GM23338 (cell line): ENCODE measurements at regions not wholly inside any gene's neighbourhood (a gene's known extent, or its start where the extent isn't known, plus 50 kb on each side); places are given as distances from the start of the nearest gene placed in this dataset.

Experiments
- ATAC-seq: fragments of 200-7000 bp; cut with Tn5 transposase; 3 replicates; pipeline ENCODE4 v1.9.1; 2020
- DNase-seq: peaks from one replicate; pipeline ENCODE4 v3.0.0-alpha.2; 2015; ENCODE audit warnings: low spot score
- H2AFZ ChIP-seq: fragments of 200-600 bp; sonication (generic); 2 replicates; pipeline ENCODE4 v1.8.0; 2016; ENCODE audit warnings: antibody characterized with exemption, mild to moderate bottlenecking, moderate library complexity
- H3F3A ChIP-seq: fragments of 200-600 bp; sonication (generic); replicated peaks from 2 replicates; pipeline ENCODE4 v1.8.0; 2017; ENCODE audit warnings: antibody characterized with exemption, mixed run types, low read depth
- H3K27ac ChIP-seq: fragments of 200-600 bp; sonication (generic); 2 replicates; pipeline ENCODE4 v1.6.1; 2016; ENCODE audit warnings: low read depth
- H3K27me3 ChIP-seq: fragments of 200-600 bp; sonication (generic); 2 replicates; pipeline ENCODE4 v1.8.0; 2016; ENCODE audit warnings: mild to moderate bottlenecking, mixed run types, moderate library complexity; ENCODE audit not compliant: insufficient read depth
- H3K36me3 ChIP-seq: fragments of 200-600 bp; sonication (generic); 2 replicates; pipeline ENCODE4 v1.8.0; 2016; ENCODE audit warnings: mild to moderate bottlenecking; ENCODE audit not compliant: insufficient read depth
- H3K4me1 ChIP-seq: fragments of 200-600 bp; sonication (generic); 2 replicates; pipeline ENCODE4 v1.8.0; 2016; ENCODE audit warnings: mild to moderate bottlenecking, moderate library complexity; ENCODE audit not compliant: insufficient read depth
- H3K4me2 ChIP-seq: fragments of 200-600 bp; sonication (generic); 2 replicates; pipeline ENCODE4 v1.7.1; 2017; ENCODE audit warnings: mixed run types
- H3K4me3 ChIP-seq: fragments of 200-600 bp; sonication (generic); 2 replicates; pipeline ENCODE4 v1.6.1; 2016; ENCODE audit warnings: mixed run types
- H3K79me2 ChIP-seq: fragments of 200-600 bp; sonication (generic); replicated peaks from 2 replicates; pipeline ENCODE4 v1.8.0; 2017; ENCODE audit warnings: mild to moderate bottlenecking; ENCODE audit not compliant: insufficient read depth
- H3K9me2 ChIP-seq: fragments of 200-600 bp; sonication (generic); 2 replicates; pipeline ENCODE4 v1.8.0; 2017; ENCODE audit not compliant: insufficient read depth
- H4K20me1 ChIP-seq: fragments of 200-600 bp; sonication (generic); replicated peaks from 2 replicates; pipeline ENCODE4 v1.8.0; 2017; ENCODE audit warnings: mild to moderate bottlenecking; ENCODE audit not compliant: insufficient read depth
- H3K27ac Mint-ChIP-seq: 2 replicates; pipeline ENCODE4 v1.8.0; 2020; ENCODE audit warnings: inconsistent platforms, mild to moderate bottlenecking, moderate library complexity, mixed read lengths
- H3K27me3 Mint-ChIP-seq: 3 replicates; pipeline ENCODE4 v1.8.0; 2022; ENCODE audit warnings: low read depth, mild to moderate bottlenecking, moderate library complexity, mixed read lengths, inconsistent platforms; ENCODE audit not compliant: insufficient read depth, poor library complexity
- H3K36me3 Mint-ChIP-seq: 3 replicates; pipeline ENCODE4 v1.8.0; 2021; ENCODE audit warnings: low read depth, mild to moderate bottlenecking, inconsistent platforms, moderate library complexity, mixed read lengths
- H3K4me1 Mint-ChIP-seq: 3 replicates; pipeline ENCODE4 v1.8.0; 2020; ENCODE audit warnings: mild to moderate bottlenecking, inconsistent platforms, mixed read lengths
- H3K4me3 Mint-ChIP-seq: 3 replicates; pipeline ENCODE4 v1.8.0; 2021; ENCODE audit warnings: moderate library complexity, mild to moderate bottlenecking, inconsistent platforms, mixed read lengths
- H3K9me3 Mint-ChIP-seq: 3 replicates; pipeline ENCODE4 v1.8.0; 2020; ENCODE audit warnings: moderate library complexity, mild to moderate bottlenecking, inconsistent platforms, mixed read lengths
- CREB1 ChIP-seq: fragments of 250-450 bp; sonication (Bioruptor Pico); IDR thresholded peaks from 2 replicates; pipeline ENCODE4 v1.5.0; 2020; ENCODE audit warnings: low read depth, mild to moderate bottlenecking, moderate library complexity
- ETS1 ChIP-seq: IDR thresholded peaks from 2 replicates; pipeline ENCODE4 v1.6.1; 2016; ENCODE audit warnings: antibody characterized with exemption
- EZH2 ChIP-seq: fragments of 200-600 bp; sonication (generic); IDR thresholded peaks from one replicate; pipeline ENCODE4 v1.8.0; 2017; ENCODE audit warnings: antibody characterized with exemption, mild to moderate bottlenecking, low read depth; ENCODE audit not compliant: unreplicated experiment
- EZH2phosphoT487 ChIP-seq: fragments of 200-600 bp; sonication (generic); IDR thresholded peaks from one replicate; pipeline ENCODE4 v1.8.1; 2018; ENCODE audit warnings: antibody characterized with exemption; ENCODE audit not compliant: unreplicated experiment
- JUNB ChIP-seq: IDR thresholded peaks from one replicate; pipeline ENCODE4 v1.6.1; 2016; ENCODE audit warnings: antibody characterized with exemption; ENCODE audit not compliant: unreplicated experiment
- NANOG ChIP-seq: IDR thresholded peaks from 2 replicates; pipeline ENCODE4 v1.6.1; 2016; ENCODE audit warnings: antibody characterized with exemption, borderline replicate concordance
- REST ChIP-seq: IDR thresholded peaks from one replicate; pipeline ENCODE4 v1.6.1; 2018; ENCODE audit warnings: antibody characterized with exemption; ENCODE audit not compliant: unreplicated experiment
- STAT1 ChIP-seq: IDR thresholded peaks from one replicate; pipeline ENCODE4 v1.6.1; 2016; ENCODE audit warnings: antibody characterized with exemption; ENCODE audit not compliant: unreplicated experiment
- ZNF114 ChIP-seq: fragments of 250-450 bp; sonication (Bioruptor Pico); IDR thresholded peaks from 2 replicates; pipeline ENCODE4 v1.5.0; 2020; ENCODE audit warnings: mild to moderate bottlenecking, moderate library complexity
- ZNF331 ChIP-seq: fragments of 250-450 bp; sonication (Bioruptor Pico); IDR thresholded peaks from 2 replicates; pipeline ENCODE4 v1.5.0; 2020; ENCODE audit warnings: low read depth, mild to moderate bottlenecking, moderate library complexity
- TF ChIP-seq, protein P1 (sequence below): fragments of 250-450 bp; sonication (Bioruptor Pico); IDR thresholded peaks from 2 replicates; pipeline ENCODE4 v1.5.0; 2020; ENCODE audit warnings: mild to moderate bottlenecking, moderate library complexity

- ATAC-seq, result no peak
- H3K4me1 ChIP-seq, result no peaks in the 10 kb centered on the region
- no peak overlapping the region for H2AFZ ChIP-seq
- H3K4me3 Mint-ChIP-seq, result no peak overlapping the region
- no peak overlapping the region for H3K4me3 ChIP-seq
- H3K36me3 ChIP-seq, result no peaks in the 10 kb centered on the region
- H3K79me2 ChIP-seq, result no peaks in the 10 kb centered on the region
- no peaks in the 10 kb centered on the region for H3K36me3 Mint-ChIP-seq
- H3K27ac ChIP-seq, result no peak overlapping the region
- no peak for DNase-seq
- no peaks in the 10 kb centered on the region for H3K27me3 ChIP-seq
- H3F3A ChIP-seq, result no peaks in the 10 kb centered on the region
- H3K9me3 Mint-ChIP-seq, result no peaks in the 10 kb centered on the region; the same call in 2 of the 3 replicates
- peaks cover 6% of the 10 kb centered on the region; the same call in 1 of the 2 replicates for H3K9me2 ChIP-seq
- H3K27ac Mint-ChIP-seq, result no peak overlapping the region
- H3K27me3 Mint-ChIP-seq, result no peaks in the 10 kb centered on the region
- no peaks in the 10 kb centered on the region for H4K20me1 ChIP-seq
- H3K4me1 Mint-ChIP-seq, result no peaks in the 10 kb centered on the region
- H3K4me2 ChIP-seq, result no peak overlapping the region
- TF ChIP-seq, protein P1, sequence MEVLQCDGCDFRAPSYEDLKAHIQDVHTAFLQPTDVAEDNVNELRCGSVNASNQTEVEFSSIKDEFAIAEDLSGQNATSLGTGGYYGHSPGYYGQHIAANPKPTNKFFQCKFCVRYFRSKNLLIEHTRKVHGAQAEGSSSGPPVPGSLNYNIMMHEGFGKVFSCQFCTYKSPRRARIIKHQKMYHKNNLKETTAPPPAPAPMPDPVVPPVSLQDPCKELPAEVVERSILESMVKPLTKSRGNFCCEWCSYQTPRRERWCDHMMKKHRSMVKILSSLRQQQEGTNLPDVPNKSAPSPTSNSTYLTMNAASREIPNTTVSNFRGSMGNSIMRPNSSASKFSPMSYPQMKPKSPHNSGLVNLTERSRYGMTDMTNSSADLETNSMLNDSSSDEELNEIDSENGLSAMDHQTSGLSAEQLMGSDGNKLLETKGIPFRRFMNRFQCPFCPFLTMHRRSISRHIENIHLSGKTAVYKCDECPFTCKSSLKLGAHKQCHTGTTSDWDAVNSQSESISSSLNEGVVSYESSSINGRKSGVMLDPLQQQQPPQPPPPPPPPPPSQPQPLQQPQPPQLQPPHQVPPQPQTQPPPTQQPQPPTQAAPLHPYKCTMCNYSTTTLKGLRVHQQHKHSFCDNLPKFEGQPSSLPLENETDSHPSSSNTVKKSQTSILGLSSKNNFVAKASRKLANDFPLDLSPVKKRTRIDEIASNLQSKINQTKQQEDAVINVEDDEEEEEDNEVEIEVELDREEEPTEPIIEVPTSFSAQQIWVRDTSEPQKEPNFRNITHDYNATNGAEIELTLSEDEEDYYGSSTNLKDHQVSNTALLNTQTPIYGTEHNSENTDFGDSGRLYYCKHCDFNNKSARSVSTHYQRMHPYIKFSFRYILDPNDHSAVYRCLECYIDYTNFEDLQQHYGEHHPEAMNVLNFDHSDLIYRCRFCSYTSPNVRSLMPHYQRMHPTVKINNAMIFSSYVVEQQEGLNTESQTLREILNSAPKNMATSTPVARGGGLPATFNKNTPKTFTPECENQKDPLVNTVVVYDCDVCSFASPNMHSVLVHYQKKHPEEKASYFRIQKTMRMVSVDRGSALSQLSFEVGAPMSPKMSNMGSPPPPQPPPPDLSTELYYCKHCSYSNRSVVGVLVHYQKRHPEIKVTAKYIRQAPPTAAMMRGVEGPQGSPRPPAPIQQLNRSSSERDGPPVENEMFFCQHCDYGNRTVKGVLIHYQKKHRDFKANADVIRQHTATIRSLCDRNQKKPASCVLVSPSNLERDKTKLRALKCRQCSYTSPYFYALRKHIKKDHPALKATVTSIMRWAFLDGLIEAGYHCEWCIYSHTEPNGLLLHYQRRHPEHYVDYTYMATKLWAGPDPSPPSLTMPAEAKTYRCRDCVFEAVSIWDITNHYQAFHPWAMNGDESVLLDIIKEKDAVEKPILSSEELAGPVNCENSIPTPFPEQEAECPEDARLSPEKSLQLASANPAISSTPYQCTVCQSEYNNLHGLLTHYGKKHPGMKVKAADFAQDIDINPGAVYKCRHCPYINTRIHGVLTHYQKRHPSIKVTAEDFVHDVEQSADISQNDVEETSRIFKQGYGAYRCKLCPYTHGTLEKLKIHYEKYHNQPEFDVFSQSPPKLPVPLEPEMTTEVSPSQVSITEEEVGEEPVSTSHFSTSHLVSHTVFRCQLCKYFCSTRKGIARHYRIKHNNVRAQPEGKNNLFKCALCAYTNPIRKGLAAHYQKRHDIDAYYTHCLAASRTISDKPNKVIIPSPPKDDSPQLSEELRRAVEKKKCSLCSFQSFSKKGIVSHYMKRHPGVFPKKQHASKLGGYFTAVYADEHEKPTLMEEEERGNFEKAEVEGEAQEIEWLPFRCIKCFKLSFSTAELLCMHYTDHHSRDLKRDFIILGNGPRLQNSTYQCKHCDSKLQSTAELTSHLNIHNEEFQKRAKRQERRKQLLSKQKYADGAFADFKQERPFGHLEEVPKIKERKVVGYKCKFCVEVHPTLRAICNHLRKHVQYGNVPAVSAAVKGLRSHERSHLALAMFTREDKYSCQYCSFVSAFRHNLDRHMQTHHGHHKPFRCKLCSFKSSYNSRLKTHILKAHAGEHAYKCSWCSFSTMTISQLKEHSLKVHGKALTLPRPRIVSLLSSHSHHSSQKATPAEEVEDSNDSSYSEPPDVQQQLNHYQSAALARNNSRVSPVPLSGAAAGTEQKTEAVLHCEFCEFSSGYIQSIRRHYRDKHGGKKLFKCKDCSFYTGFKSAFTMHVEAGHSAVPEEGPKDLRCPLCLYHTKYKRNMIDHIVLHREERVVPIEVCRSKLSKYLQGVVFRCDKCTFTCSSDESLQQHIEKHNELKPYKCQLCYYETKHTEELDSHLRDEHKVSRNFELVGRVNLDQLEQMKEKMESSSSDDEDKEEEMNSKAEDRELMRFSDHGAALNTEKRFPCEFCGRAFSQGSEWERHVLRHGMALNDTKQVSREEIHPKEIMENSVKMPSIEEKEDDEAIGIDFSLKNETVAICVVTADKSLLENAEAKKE, result no peak
- TF ChIP-seq ZNF331 (CRISPR knock-in tag), result no peak
- TF ChIP-seq ETS1, result no peak
- TF ChIP-seq ZNF114 (CRISPR knock-in tag), result no peak
These were observed 70.2 kb upstream of the DAPP1 start for GRCh38 chr4:99746443-99746842.

GRCh38 chr4:99736846-99737245, 79.2 kb upstream of the C4orf54 start:
- Histone ChIP-seq H3K27me3 (no peaks in the 10 kb centered on the region), H3K4me3 (no peak overlapping the region), H3K79me2 (no peaks in the 10 kb centered on the region), H2AFZ (no peak overlapping the region), H3K4me2 (no peak overlapping the region), H3K4me1 (no peaks in the 10 kb centered on the region), H3K36me3 (no peaks in the 10 kb centered on the region), H4K20me1 (no peaks in the 10 kb centered on the region), H3F3A (no peaks in the 10 kb centered on the region), H3K9me2 (peaks cover 3% of the 10 kb centered on the region; the same call in 1 of the 2 replicates), H3K27ac (no peak overlapping the region)
- no peak overlapping the region for H3K4me3 Mint-ChIP-seq
- peaks cover 3% of the 10 kb centered on the region; the same call in 2 of the 3 replicates for H3K4me1 Mint-ChIP-seq
- H3K9me3 Mint-ChIP-seq, result peaks cover 24% of the 10 kb centered on the region
- DNase-seq, result no peak
- H3K27me3 Mint-ChIP-seq, result no peaks in the 10 kb centered on the region
- no peak for ATAC-seq
- H3K36me3 Mint-ChIP-seq, result peaks cover 22% of the 10 kb centered on the region
- H3K27ac Mint-ChIP-seq, result no peak overlapping the region
- TF ChIP-seq JUNB, result no peak
- TF ChIP-seq ZNF331 (CRISPR knock-in tag), result no peak
- no peak for TF ChIP-seq REST
- TF ChIP-seq CREB1, result no peak
- TF ChIP-seq EZH2, result no peak
- no peak for TF ChIP-seq STAT1
- TF ChIP-seq EZH2phosphoT487, result no peak
- no peak for TF ChIP-seq ETS1
- no peak for TF ChIP-seq NANOG
